NCI-H1694 treated with DMSO at 0.1 percent for 48 hours (cell line): ENCODE measurements at regions not wholly inside any gene's neighbourhood (a gene's known extent, or its start where the extent isn't known, plus 50 kb on each side); places are given as distances from the start of the nearest gene placed in this dataset.
A peak's percentile ranks its signal among the peaks of the same experiment; 100 is the strongest.
"Not testable (repeated sequence)": the region's sequence is repeated elsewhere in the genome, so short reads cannot be mapped to it uniquely, and the experiment has no call there.

ENCODE experiments used
- DNase-seq: peaks from one replicate; lab custom pipeline; 2025; lab: John Stamatoyannopoulos, UW

DNA sequence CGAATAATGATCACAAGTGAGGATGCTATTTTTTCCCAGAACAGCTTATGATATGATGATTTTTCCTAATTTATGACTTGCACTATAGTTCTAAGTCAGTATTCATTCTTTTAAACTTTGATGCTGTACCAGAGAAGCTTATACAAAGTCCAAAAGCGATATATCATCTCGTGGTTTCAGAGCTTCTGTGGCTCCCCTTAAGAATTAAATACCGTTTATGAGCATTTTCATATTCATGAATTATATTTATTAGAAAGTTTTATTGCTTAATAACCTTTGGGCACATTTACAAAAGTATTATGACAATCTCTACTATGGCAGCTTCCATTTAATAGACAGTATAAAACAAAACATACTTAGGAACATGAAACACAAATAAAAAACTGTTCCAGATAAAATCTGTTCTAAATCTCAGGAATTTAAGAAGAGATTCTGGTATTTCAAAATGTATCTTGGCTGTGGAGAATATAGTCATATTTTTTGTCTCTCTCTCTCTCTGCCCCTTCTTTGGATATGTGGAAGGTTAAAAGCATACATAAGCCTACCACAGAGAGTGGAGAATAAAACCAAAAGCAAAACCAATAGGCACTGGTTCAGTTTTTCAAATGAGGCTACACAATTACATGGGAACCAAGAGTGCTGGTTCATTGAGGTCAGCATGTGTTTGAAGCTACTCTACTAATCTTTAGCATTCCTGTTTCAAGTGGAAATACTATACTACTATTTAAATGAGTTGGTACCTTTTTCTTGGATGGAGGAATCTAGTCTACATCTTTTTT, 884.5 kb upstream of the GJE1 start:
- DNase-seq = no peak

- peak; percentile 34 for DNase-seq
Measured at GRCh38 chr6:141244366-141244765, 888.4 kb upstream of the GJE1 start.

GRCh38 chr6:141242957-141243356, 889.8 kb upstream of the GJE1 start:
- no peak for DNase-seq

DNA sequence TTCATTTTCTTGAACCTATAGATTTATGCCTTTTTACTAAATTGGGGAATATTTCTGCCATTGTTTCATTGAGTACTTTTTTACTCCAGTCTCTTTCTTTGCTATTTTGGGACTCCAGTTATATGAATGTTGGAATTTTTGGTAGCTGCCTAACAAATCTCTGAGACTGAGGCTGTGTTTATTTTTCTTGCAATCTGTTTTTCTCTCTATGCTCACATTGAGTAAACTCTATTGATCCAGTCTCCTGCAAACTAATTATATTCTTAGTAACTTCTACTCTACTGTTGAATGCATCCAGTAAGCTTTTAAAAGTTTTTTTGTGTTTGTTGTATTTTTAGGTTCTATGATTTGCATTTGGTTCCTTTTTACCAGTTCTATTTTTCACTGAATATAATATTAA, 903.4 kb upstream of the GJE1 start:
- DNase-seq = no peak

DNA sequence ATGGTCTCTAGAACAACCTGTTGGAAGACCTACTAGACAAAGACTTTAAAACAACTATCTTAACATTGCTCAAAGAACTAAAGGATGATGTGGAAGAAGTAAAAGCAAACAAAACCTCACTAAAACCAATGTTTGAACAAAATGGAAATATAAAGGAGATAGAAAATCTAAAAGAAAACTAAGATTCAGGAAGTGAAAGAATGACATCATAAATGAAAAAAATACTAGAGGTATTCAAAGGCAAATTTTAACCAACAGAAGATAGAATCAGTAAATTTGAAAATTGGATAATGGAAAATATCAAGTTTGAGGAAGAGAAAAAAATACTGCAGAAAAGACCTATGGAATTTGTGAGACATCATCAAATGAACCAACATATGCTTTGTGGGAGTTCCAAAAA, 914.1 kb upstream of the GJE1 start:
- no peak for DNase-seq

GRCh38 chr6:141216726-141217125, 916.0 kb upstream of the GJE1 start:
- no peak for DNase-seq

GRCh38 chr6:141212296-141212695, 920.4 kb upstream of the GJE1 start:
- no peak for DNase-seq

GRCh38 chr6:141211845-141212244, 920.9 kb upstream of the GJE1 start:
- no peak for DNase-seq

GRCh38 chr6:141210901-141211300, 921.8 kb upstream of the GJE1 start:
- DNase-seq = peak; percentile 25

DNA sequence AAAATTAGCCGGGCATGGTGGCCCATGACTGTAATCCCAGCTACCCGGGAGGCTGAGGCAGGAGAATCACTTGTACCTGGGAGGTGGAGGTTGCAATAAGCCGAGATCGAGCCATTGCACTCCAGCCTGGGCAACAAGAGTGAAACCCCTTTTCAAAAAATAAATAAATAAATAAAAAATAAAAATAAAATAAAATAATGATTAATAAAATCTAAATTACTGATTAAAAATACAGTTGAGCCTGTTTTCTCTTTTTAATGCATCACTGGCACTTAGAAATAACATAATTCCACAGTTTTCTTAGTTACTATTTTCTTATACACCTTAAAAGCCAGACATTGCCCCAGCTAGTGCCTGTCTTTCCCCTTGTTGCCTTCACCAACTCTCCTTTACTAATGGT, 922.8 kb upstream of the GJE1 start:
- no peak for DNase-seq

DNA sequence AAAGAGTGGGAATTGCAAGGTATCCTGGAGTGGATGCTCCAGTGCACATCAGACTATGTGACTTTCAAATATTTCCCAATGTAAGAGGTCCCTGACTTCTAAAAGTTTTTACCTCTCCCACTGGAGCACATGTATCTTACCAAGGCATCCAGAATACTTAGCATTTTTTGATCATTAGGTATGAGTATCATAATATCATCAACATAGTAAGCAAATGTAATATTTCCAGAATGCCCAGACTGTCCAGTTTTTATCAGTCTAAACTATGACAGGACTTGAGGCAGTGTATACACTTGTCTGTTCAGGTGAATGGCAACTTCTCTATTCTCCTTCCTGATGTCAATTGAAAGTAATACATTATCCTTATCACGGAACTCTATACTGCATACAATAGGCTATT, 924.6 kb upstream of the GJE1 start:
- DNase-seq = no peak

DNA sequence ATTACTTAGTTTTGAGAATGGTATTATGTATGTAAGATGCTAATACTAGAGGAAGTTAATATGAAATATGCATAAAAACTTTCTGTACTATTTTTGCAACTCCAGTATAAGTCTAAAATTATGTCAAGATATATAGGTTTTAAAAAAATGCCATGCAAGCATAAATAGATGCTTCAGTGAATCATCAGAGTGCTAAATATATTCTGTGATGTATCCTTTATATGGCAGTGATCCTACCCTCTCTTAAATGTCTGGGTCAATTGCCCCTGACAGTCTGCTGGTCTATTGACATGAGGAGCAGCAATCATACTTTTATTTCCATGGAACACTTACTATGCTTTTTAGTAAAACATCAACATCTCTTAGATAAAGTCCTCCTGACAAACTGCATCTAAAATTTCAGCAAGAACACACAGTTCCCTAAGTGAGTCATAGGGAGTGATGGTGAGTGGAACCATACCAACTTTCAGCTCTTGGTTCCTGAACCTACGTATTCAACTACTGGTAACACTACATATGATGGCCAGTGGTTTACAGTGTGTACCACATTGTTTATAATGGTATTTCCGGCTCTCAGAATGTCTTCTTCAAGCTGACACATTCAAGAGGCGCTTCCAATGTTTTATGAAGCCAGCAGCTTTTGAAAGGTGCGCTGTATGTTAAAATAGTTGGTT, 928.7 kb upstream of the GJE1 start:
- no peak for DNase-seq

- DNase-seq = no peak
Measured at GRCh38 chr6:141202626-141203025, 930.1 kb upstream of the GJE1 start.

DNA sequence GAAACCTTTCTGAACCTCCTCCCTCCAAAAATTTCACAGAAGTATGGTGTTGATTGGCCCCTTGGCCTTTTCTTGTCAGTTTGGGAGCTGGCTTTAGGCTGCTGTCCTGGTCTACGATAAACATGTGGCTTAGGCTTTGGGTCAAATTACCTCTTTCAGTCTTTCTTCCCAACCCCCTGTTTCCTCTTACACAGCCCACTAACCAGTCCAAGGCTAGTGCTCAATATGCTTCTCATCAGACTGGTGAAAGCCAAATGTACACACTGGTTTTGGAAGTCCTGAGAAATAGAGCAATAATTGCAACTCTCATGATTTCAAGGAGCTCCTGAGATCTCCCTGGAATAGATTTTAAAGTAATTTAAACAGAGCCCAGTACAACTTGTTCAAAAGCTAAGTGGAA, 933.7 kb upstream of the GJE1 start:
- DNase-seq = no peak

GRCh38 chr6:141195251-141195832, 937.4 kb upstream of the GJE1 start:
- DNase-seq = no peak

DNA sequence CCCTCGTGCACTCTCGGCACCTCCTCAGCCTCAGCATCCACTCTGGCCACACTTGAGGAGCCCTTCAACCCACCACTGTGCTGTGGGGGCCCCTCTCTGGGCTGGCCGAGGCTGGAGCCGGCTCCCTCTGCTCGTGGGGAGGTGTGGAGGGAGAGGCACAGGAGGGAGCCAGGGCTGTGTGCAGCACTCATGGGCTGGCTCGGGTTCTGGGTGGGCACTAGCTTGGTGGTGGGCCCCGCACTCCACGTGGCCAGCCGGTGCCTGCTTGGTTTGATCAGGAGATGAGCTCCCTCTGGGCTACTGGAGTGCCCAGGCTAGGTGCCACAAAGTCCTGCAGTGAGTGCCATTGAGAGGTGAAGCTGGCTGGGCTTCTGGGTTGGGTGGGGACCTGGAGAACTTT, 949.4 kb upstream of the GJE1 start:
- no peak for DNase-seq

DNA sequence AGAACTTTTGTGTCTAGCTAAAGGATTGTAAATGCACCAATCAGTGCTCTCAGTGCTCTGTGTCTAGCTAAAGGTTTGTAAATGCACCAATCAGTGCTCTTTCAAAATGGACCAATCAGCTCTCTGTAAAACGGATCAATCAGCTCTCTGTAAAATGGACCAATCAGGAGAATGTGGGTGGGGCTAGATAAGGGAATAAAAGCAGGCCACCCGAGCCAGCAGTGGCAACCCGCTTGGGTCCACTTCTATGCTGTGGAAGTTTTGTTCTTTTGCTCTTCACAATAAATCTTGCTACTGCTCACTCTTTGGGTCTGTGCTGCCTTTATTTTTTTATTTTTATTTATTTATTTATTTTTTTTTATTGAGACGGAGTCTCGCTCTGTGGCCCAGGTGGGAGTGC, 957.3 kb upstream of the GJE1 start:
- not testable (repeated sequence) for DNase-seq

- DNase-seq = no peak
Measured at GRCh38 chr6:141174932-141175331, 957.8 kb upstream of the GJE1 start.

DNA sequence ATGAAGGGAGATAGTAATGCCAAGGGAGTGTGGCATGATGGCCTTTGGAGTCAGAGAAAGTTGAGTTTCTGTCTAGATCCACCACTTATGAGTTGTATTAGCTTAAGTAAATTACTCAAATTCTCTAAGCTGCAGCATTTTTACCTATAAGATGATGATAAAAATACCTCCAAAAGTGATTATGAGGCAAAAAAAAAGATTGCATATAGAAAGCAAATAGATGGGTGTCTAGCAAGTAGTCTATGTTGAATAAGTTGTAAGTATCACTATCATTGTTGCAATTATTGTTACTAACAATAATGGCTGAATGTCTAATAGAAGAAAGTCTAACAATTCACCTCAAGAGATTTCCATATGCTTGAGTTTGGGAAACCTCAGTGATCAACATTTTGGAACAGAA, 959.2 kb upstream of the GJE1 start:
- DNase-seq = no peak

DNA sequence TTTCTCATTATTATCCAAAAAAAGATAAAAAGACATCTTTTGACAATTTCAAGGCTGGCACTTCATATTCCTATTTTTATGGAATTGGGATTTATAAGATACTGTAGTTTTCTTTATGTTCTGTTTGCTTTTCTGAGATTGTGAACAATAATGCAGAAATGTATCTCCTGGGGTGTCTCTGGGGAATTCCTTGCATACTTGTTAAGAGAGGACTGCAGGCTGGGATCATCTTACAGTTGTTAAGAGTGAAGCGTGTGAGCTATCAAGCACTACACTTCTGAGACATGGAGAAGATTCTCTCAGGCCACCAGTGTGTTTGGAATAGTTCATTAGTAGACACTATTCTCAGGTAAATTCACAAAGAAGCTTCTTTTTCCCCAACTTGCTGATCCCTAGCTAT, 963.3 kb upstream of the GJE1 start:
- no peak for DNase-seq

DNA sequence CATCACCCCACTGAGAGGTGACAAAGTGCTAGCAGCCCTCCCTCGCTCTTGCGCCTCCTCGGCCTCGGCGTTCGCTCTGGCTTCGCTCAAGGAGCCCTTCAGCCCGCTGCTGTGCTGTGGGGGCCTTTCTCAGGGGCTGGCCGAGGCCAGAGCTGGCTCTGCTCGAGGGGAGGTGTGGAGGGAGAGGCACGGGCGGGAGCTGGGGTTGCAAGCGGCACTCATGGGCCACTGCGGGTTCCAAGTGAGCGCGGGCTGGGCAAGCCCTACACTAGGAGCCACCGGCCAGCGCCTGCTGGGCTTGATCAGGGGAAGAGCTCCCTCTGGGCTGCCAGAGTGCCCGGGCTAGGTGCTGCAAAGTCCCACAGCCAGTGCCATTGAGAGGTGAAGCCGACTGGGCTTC, 964.8 kb upstream of the GJE1 start:
- DNase-seq = no peak

DNA sequence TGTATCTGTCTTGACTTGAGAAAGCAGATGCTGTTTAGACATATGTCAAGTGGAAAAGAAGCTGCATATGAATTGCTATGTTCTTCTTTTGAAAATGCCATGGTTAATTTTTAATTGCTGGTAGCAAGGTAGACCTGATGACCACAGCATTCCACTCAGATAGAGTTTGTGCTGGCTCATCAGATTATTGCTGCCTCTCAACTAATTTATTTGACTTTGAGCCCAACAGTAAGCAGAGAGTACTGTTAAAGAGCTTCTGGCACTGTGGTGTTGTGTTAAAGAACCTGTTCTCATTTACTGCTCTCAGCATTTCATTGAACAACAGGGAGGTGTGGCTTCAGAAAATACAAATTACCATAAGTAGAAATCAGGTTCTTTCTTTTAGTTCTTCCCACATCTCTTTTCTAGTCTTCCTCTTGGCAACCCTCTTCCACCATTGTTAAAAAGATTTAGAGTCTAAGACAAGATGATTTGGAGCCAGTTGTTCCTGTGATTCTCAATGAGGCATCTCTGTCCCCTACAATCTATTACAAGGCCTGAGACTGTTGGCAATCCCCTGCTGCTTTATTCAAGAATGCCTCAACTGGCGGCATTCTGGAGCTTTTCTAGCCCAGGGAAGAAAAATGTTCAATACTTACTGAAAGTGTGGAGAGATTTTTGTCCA, 967.6 kb upstream of the GJE1 start:
- DNase-seq = no peak
